SU-DHL-6 (cell line): ENCODE measurements at regions not wholly inside any gene's neighbourhood (a gene's known extent, or its start where the extent isn't known, plus 50 kb on each side); places are given as distances from the start of the nearest gene placed in this dataset.

Experiments
- H2AFZ ChIP-seq: fragments of 200-600 bp; sonication (generic); 2 replicates; pipeline ENCODE4 v1.6.1; 2014; ENCODE audit warnings: low read depth, mild to moderate bottlenecking, moderate library complexity, mixed read lengths, antibody characterized with exemption, low read length; ENCODE audit not compliant: severe bottlenecking
- H3F3A ChIP-seq: fragments of 200-600 bp; shearing (Covaris generic); 2 replicates; pipeline ENCODE4 v1.6.0; 2016; ENCODE audit warnings: antibody characterized with exemption, mild to moderate bottlenecking; ENCODE audit not compliant: insufficient read depth
- H3K27ac ChIP-seq: fragments of 200-600 bp; sonication (generic); 2 replicates; pipeline ENCODE4 v1.5.1; 2016; ENCODE audit warnings: low read depth, mild to moderate bottlenecking, low read length, moderate library complexity, mixed read lengths
- H3K27me3 ChIP-seq: fragments of 200-600 bp; sonication (generic), shearing (Covaris generic); 2 replicates; pipeline ENCODE4 v1.6.0; 2014; ENCODE audit warnings: mild to moderate bottlenecking, low read length
- H3K36me3 ChIP-seq: fragments of 200-600 bp; sonication (generic); 2 replicates; pipeline ENCODE4 v1.6.1; 2014; ENCODE audit warnings: mild to moderate bottlenecking, low read length, mixed read lengths
- H3K4me2 ChIP-seq: fragments of 300-600, 200-600 bp; shearing (Covaris generic), sonication (generic); 2 replicates; pipeline ENCODE4 v1.6.0; 2014; ENCODE audit warnings: low read length, low read depth, mild to moderate bottlenecking; ENCODE audit not compliant: poor library complexity, severe bottlenecking
- H3K4me3 ChIP-seq: fragments of 200-600 bp; sonication (generic); 2 replicates; pipeline ENCODE4 v1.5.1; 2014; ENCODE audit warnings: antibody characterized with exemption, low read length, mild to moderate bottlenecking, mixed read lengths; ENCODE audit not compliant: insufficient read depth, poor library complexity, severe bottlenecking
- H3K79me2 ChIP-seq: fragments of 200-600 bp; sonication (generic); 2 replicates; pipeline ENCODE4 v1.6.1; 2014; ENCODE audit warnings: mild to moderate bottlenecking, low read length, moderate library complexity; ENCODE audit not compliant: insufficient read depth
- H3K9ac ChIP-seq: fragments of 200-600 bp; sonication (generic); 2 replicates; pipeline ENCODE4 v1.7.0; 2014; ENCODE audit warnings: mild to moderate bottlenecking, low read length
- H3K9me2 ChIP-seq: fragments of 200-600 bp; sonication (generic); replicated peaks from 2 replicates; pipeline ENCODE4 v1.6.1; 2014; ENCODE audit warnings: low read length; ENCODE audit not compliant: insufficient read depth
- H3K9me3 ChIP-seq: fragments of 200-600 bp; sonication (generic); 2 replicates; pipeline ENCODE4 v1.6.1; 2014; ENCODE audit warnings: low read length, mixed read lengths; ENCODE audit not compliant: insufficient read depth
- H4K20me1 ChIP-seq: fragments of 200-600 bp; sonication (generic); 2 replicates; pipeline ENCODE4 v1.6.1; 2014; ENCODE audit warnings: low read depth, mild to moderate bottlenecking, antibody characterized with exemption, low read length, moderate library complexity, mixed read lengths
- EZH2phosphoT487 ChIP-seq: fragments of 200-600 bp; sonication (generic), shearing (Covaris generic); conservative IDR thresholded peaks from 2 replicates; pipeline ENCODE4 v1.6.1; 2018; ENCODE audit warnings: mild to moderate bottlenecking, antibody characterized with exemption, low read length, moderate library complexity, mixed read lengths
- TF ChIP-seq, protein P1 (sequence below): fragments of 200-600 bp; sonication (generic); IDR thresholded peaks from one replicate; pipeline ENCODE4 v1.5.1; 2017; ENCODE audit warnings: antibody characterized with exemption, mild to moderate bottlenecking, low read length, moderate library complexity; ENCODE audit not compliant: insufficient read depth, poor library complexity, severe bottlenecking

DNA sequence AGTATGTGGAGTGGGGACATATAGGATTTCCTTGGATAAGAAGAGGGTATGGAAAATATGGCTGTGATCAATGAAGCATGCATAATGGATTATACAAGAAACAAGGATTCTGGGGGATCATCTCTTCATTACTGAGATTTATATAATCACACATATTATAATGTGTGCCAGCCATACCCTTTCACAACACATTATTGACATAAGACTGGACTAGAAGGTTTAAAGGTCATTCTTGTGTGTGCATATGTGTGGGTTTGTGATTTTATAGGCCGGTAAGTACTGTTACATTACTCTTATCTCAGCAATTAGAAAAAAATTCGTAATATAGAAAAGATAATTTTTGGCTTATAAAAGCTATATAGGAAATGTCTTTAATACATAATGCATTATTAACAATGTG is 62.2 kb upstream of the DCC start:
- H4K20me1 ChIP-seq, result no peaks in the 10 kb centered on the region
- no peak overlapping the region for H3K4me2 ChIP-seq
- H3K9me2 ChIP-seq, result no peaks in the 10 kb centered on the region
- H3F3A ChIP-seq, result no peaks in the 10 kb centered on the region
- H3K79me2 ChIP-seq, result no peaks in the 10 kb centered on the region
- TF ChIP-seq EZH2phosphoT487, result no peak
- TF ChIP-seq, protein P1, sequence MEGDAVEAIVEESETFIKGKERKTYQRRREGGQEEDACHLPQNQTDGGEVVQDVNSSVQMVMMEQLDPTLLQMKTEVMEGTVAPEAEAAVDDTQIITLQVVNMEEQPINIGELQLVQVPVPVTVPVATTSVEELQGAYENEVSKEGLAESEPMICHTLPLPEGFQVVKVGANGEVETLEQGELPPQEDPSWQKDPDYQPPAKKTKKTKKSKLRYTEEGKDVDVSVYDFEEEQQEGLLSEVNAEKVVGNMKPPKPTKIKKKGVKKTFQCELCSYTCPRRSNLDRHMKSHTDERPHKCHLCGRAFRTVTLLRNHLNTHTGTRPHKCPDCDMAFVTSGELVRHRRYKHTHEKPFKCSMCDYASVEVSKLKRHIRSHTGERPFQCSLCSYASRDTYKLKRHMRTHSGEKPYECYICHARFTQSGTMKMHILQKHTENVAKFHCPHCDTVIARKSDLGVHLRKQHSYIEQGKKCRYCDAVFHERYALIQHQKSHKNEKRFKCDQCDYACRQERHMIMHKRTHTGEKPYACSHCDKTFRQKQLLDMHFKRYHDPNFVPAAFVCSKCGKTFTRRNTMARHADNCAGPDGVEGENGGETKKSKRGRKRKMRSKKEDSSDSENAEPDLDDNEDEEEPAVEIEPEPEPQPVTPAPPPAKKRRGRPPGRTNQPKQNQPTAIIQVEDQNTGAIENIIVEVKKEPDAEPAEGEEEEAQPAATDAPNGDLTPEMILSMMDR, result no peak
- no peak overlapping the region for H3K9ac ChIP-seq
- no peak overlapping the region for H2AFZ ChIP-seq
- H3K27me3 ChIP-seq, result no peaks in the 10 kb centered on the region
- no peaks in the 10 kb centered on the region for H3K36me3 ChIP-seq
- no peaks in the 10 kb centered on the region for H3K9me3 ChIP-seq
- no peak overlapping the region for H3K27ac ChIP-seq
- no peak overlapping the region for H3K4me3 ChIP-seq

DNA sequence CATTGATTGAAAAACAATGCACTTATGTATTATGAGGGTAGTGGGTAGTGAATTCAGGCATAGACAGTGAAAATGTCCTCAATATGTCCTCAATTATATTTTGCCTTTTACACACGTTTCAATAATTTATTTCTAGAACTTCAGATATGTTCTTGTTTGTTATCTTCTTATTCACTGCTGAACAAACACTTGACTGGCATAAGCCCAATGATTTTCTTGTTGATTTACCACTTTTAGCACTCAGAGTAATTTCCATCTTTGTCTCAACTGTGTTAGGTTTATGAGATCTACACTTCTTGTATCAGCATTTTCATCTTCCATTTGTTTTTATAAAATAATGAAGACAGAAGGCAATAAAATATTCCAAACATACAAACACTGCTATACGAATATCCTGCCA is 61.8 kb upstream of the DCC start:
- no peak for TF ChIP-seq EZH2phosphoT487
- TF ChIP-seq, protein P1, result no peak
- no peak overlapping the region for H2AFZ ChIP-seq

DNA sequence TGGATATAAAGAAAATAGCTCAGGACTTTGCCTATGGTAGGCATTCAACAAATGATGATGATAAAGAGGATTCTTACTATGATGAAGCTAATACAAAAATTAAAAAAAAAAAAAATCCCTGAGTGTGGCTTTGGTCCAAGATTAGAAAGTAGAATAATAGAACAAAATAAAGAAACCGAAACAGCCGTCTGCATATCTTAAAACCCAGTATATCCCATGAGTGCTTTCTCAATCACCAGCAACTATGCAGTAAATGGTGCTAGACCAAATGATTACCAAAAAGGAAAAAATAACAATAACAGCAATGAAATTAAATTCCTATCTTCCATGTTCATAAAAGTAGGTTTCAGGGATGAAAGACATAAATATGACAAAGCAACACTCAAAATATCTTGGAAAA is 59.3 kb upstream of the DCC start:
- Histone ChIP-seq H3K27me3 (no peaks in the 10 kb centered on the region), H3K9me2 (no peaks in the 10 kb centered on the region), H4K20me1 (no peaks in the 10 kb centered on the region), H3K36me3 (no peaks in the 10 kb centered on the region), H3K27ac (no peak overlapping the region), H3K79me2 (no peaks in the 10 kb centered on the region), H2AFZ (no peak overlapping the region), H3K9ac (no peak overlapping the region), H3K4me2 (no peak overlapping the region), H3K9me3 (no peaks in the 10 kb centered on the region), H3K4me3 (no peak overlapping the region), H3F3A (no peaks in the 10 kb centered on the region)
- TF ChIP-seq, protein P1, result no peak
- no peak for TF ChIP-seq EZH2phosphoT487

More for the DNA sequence above, 61.8 kb upstream of the DCC start:
- Histone ChIP-seq H3K9me2 (no peaks in the 10 kb centered on the region), H3K4me3 (no peak overlapping the region), H3F3A (no peaks in the 10 kb centered on the region), H3K79me2 (no peaks in the 10 kb centered on the region), H3K4me2 (no peak overlapping the region), H3K9me3 (no peaks in the 10 kb centered on the region), H4K20me1 (no peaks in the 10 kb centered on the region), H3K9ac (no peak overlapping the region), H3K27ac (no peak overlapping the region), H3K36me3 (no peaks in the 10 kb centered on the region), H3K27me3 (no peaks in the 10 kb centered on the region)

DNA sequence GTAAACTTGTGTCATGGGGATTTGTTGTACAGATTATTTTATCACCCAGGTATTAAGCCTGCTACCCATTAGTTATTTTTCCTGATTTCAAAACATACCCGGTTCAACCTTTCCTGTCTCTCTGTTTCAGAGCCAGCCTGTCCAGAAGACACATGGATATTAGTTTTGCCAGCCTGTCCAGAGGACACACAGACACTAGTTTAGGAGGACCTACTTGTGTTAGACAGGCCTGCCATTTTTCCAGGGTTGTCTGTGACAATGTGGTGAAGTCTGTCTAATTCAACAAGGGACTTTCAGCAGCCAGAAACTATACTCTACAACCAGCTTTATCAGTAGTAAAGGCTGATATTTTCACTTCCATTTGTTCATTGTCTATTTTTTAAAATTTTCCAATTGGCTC is 56.1 kb upstream of the DCC start:
- TF ChIP-seq, protein P1, result no peak
- TF ChIP-seq EZH2phosphoT487, result no peak
- Histone ChIP-seq H3K9me2 (no peaks in the 10 kb centered on the region), H3F3A (no peaks in the 10 kb centered on the region)

More for the DNA sequence above, 56.1 kb upstream of the DCC start:
- H3K9ac ChIP-seq, result no peak overlapping the region
- H3K27ac ChIP-seq, result no peak overlapping the region
- no peak overlapping the region for H3K4me2 ChIP-seq
- no peaks in the 10 kb centered on the region for H3K9me3 ChIP-seq
- H3K79me2 ChIP-seq, result no peaks in the 10 kb centered on the region
- no peaks in the 10 kb centered on the region for H4K20me1 ChIP-seq
- H3K4me3 ChIP-seq, result no peak overlapping the region
- no peak overlapping the region for H2AFZ ChIP-seq
- H3K36me3 ChIP-seq, result no peaks in the 10 kb centered on the region
- H3K27me3 ChIP-seq, result no peaks in the 10 kb centered on the region
